HG02588 (cell line): ENCODE measurements at regions not wholly inside any gene's neighbourhood (a gene's known extent, or its start where the extent isn't known, plus 50 kb on each side); places are given as distances from the start of the nearest gene placed in this dataset.

ENCODE experiments used
- ATAC-seq: cut with Tn5 transposase; IDR thresholded peaks from one replicate; pipeline ENCODE4 v1.9.1; 2021; ENCODE audit warnings: mild to moderate bottlenecking, moderate library complexity; ENCODE audit not compliant: unreplicated experiment

DNA sequence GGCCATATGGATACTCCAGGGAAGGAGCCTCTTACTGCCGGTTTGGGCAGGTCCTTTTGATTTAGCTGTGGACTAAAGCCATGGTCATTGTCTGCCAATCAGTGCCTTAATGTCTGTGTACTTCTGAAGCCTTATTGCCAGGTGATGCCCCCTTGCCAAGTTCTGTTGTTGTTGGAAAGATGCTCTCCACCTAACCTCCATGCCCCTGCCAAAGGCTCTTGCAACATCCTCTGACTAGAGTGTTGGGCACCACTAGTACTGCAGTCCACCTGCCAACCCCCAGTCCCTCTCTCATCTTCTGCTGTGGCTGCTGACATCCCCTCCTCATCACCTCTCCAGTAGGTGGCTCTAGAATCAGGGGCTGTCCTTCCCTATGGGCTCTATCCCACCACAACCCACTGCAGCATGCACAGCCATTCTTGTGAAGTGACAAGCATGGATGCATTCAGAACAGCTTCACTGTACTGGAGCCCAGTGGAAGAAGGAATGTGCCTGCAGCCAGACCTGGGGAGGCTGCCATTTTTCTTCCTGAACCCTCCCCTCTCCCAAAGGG lies 375.3 kb upstream of the CDH5 start:
- no peak for ATAC-seq

DNA sequence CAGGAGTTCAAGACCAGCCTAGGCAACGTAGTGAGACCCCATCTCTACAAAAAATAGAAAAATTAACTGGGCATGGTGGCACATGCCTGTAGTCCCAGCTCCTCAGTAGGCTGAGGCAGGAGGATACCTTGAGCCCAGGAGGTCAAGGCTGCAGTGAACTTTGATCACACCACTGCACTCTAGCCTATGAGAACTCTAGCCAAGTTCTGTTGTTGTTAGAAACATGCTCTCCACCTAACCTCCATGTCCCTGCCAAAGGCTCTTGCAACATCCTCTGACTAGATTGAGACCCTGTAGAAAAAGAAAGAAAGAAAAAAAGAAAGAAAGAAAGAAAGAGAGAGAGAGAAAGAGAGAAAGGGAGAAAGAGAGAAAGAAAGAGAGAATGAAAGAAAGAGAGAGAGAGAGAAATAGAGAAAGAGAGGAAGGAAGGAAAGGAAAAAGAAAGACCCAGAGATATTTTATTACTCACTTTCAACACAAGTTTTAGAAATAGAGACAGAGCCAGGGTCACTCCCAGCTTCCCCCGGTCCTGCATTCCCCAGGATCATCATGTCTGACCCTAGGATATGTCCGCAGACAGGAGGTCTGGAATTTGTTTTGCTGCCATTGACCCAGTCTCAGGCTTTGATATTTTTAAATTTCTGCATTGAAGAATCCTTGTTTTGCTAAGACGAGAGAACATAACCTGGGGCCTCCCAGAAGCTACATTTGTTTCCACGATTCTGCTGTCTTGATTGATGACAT lies 376.5 kb upstream of the CDH5 start:
- no peak for ATAC-seq

DNA sequence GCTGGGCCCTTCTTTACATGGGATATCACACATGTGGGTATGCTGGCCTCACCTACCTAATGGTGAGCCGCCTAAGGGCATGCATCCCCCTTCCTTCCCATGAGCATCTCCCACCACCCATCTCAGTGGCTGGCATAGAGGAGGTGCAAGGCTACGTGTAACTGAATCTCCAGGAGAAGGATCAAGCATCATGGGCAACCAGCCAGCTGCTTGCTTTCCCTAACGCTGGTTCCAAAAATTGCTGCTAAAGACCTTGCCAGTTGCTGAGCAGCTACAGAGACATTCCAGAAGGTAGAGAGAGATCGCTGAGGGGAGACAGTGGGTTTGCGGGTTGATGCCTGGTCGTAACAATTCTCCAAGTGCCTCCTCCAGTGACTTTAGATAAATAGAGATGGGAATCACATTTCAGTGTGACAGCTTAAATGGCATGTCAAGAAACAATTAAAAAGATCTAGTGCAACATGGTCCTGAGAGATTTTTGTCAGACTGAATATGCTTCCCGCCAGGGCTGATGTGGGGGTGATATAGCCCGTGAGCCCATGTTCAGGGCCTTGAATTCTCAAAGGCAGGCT lies 378.4 kb upstream of the CDH5 start:
- ATAC-seq = no peak

DNA sequence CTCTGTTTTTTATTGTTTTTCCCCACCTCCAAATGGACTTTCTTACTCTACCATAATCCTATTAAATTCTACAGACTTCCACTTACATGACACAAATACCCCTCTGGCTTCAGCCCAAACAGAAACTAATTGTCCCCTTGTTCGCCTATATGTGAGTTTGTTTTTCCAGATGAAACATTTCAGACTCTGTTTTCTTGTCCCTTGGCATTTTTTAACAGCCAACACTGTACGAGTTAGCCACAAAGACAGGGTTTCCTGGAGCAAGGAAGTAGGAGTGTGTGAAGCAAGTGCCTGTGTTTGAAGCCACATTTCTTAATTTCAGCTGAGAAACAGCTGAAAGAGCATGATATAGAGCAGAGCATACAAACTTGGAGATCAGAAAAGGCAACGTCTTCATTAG lies 382.2 kb upstream of the CDH5 start:
- ATAC-seq = no peak

DNA sequence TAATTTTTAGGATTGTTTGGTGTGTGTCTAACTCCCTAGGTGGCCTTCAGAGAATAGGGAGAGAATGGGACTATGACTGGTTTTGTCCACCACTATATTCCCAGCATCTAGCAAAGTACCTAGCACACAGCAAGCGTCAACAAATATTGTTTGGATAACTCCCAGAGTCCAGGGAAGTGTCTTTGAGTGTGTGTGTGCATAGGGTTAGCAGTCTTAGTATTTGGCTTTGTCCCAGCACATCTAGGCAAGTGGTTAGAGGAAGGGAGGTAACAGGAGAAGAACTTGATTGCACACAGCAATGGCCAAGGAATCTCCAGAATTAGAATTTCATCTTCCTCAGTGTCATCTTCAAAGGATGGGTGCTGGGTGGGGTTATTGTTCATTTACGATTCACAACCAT lies 385.4 kb upstream of the CDH5 start:
- ATAC-seq = no peak

DNA sequence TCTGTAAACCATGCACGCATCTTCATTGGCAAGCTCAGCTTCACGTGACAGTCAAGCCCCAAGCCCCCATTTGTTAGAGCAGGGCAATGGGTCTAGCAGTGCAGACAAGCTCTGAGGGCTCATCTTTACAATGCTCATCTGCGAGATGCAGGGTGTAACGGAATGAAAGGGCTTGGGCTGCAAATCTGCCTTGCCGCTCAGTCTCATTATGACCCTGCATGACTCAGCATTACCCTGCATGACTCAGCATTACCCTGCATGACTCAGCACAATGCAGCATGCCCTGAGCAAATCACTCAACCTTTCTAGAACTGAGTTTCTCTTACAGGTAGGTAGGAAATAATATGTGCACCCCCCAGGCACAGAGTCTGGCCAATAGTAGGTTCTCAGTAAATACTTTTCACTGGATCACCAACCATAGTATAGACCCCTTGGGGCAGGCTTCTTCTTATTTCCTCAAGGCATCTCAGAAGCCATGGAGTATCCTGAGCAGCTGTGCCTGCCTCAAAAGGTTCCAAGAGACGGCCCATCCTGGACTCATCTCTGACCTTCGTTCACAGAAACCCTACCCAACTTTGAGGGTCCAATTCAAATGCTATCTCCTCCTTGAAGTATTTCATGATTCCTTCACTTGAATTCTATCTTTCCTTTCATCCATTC lies 391.3 kb upstream of the CDH5 start:
- ATAC-seq = no peak

DNA sequence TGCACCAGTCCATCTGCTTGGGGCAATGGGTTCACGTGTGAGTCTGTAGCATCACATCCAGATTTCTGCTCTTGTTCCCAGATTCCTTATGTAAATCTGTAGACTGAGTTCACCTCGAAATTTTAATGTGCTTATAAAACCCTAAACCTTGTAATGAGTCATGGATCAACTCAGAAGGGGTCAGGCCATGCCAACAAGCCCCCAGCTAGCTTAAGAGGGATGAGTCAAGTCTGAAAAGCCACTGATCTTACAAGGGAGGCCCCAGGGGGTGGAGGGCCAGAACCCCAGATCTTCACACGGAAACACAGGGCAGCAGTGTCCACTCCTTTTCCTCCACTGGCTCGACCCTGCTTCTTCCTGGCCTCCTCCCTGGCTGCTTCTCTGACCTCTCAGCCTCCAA lies 399.1 kb upstream of the CDH5 start:
- ATAC-seq = no peak

DNA sequence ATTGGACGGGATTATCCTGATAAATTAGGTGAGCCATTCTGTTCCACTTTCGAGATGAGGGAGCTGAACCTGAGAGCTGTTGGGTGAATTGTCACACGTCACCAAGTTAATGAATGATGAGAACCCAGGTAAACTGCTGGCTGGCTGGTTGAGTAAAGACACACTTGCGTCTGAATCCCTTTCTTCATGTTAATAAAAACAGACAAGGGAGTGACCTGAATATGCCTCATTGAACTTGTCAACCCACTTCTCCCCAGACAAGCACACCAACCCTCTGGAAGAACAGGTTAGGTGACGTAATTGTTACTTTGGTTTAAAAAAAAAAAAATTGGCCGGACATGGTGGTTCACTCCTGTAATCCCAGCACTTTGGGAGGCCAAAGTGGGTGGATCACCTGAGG lies 400.9 kb upstream of the CDH5 start:
- no peak for ATAC-seq

DNA sequence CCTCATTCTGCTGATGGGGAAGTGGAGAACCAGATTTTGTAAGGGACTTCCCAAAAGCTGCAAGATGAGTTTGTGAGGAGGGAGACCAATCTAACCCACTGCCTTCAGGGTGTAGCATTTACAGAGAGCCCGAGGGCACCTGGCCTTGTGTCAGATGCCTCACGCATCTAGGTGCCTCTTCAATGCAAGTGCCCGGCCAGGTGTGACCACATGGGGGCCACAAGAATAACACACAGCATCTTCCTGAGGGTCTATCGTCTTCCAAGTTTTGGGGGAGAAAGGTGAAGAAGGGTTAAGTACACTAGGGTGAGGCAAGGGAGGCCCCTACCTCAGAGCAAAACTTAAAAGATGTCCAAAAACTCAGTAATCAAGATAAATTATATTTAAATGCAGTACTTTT lies 401.7 kb upstream of the CDH5 start:
- ATAC-seq = no peak

DNA sequence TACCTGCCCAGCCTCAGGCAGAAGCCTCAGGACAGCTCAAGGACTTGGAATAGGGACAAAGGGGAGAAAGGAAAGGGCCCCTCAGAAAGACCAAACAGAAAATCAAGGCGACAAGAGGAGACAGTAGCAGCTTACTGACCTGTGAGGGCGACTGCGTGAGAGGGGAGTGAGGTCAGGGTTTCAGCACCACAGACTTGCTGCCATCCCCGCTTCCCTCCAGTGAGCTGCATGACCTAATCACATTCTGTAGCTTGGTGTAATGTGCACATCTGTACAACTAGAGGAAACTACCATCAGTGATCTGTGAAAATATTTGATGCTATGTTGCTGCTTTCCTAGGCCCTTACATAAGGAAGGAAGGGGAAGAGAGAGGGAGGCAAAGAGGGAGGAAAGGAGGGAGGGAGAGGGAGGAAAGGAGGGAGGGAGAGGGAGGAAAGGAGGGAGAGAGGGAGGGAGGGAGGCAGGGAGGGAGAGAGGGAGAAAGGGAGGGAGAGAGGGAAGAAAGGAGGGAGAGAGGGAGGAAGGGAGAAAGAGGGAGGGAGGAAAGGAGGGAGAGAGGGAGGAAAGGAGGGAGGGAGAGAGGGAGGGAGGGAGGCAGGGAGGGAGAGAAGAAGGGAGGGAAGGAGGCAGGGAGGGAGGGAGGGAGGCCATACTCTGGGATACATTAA lies 404.9 kb upstream of the CDH5 start:
- no peak for ATAC-seq

DNA sequence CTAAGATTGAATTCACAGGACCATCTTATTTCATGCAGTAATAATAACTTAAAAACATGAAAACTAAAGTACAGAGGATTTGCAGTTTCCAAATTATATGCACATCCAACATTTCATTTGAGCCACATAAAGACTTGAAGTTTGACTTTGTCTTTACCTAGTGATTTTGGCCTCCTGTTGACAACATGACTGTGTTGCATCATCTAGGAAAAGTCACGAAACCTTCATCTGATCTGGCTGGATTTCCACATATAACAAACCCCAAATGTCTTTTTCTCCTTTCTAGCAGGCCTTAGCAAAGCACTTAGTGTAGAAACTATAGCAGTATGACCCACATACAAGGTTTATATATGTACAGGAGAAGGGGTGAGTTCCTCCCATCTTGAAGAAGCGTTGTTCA lies 406.5 kb upstream of the CDH5 start:
- ATAC-seq = no peak

DNA sequence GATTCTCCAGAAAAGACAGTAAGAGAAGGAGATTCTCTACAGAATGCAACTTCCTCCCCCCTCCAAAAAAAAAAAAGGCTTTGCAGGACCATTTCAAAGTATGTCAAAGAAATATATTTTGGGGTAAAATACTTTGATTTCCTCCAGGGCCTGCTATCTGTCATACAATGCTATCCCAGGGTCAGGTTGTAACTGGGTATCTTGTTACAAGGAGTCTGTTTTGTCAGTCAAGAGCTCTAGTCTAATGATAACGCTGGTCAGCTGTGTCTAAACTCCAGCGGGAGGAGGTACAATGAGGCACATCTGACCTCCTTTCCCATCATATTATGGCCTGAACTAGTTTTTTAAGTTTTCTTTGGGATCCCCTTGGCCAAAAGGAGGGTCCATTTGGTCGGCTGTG lies 408.4 kb upstream of the CDH5 start:
- no peak for ATAC-seq

DNA sequence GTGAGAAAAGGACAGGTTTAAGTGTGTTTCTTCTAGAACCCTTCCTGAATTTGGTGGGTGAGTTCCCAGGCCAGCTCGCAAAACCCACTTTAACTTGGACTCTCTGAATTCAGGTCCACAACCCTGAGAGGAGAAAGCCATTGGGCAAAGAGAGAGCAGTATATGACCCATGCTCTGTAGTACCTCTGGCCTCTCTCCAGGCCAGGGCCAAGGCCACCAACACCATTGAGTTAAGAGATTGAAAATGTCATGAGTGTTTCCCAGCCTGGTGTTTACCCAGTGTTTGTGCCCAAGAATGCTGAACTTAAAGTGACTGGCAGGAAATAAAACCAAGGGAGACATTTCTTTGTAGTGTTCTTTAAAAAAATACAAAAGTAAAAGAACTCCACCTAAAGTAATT lies 410.4 kb upstream of the CDH5 start:
- ATAC-seq = no peak

DNA sequence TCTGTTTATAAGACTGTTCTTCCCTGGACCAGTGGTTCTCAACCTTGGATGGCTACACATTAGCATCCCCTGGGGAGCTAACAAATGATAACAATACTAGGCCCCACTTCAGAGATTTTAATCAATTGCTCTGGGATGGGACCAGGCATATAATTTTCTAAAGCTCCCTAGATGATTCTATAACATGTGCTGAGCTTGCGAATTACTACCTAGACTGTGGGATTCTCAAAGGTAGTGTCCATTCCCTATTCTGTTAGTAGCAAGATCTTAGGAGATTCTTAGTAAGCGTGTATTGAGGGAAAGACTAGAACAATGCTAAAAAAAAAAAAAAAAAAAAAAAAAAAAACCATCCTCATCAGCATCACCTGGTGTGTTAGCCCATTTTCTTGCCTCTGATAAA lies 412.0 kb upstream of the CDH5 start:
- ATAC-seq = no peak

DNA sequence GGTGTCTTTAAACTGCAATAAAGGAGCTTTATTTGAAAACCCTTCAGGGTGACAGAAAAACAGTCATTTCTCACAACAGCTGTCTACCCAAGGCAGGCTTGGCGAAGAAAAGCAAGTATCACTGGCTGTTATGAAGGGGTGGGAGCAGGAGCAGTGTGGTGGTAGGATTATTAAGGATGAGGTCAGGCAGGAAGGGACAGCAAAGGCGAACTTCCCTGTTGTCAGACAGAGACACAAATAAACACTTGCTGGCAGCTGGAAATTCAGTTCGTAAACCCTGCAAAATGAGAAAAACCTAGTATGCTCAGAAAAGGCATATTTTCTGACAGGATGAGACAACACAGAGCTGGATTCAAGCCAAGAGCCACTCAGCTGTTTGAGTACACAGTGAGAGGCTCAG lies 416.3 kb upstream of the CDH5 start:
- ATAC-seq = no peak

DNA sequence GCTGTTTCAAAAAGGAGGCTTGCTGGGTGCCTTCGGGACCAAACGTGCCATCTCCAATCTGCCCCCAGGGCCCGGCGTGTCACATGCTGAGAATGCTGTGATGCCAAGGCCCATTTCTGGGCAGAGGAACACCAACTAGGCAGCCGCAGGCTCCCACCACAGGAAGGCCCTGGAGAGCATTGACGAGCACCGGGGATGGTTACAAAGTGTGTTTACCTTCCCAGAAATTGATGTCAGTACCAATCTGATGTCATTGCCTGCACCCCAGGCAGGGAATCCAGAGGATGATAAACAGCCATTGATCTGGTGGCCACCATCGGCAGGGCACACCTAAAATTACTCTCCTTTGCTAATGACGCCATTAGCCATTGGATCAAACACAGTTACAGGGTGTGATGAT lies 418.1 kb upstream of the CDH5 start:
- ATAC-seq = no peak

DNA sequence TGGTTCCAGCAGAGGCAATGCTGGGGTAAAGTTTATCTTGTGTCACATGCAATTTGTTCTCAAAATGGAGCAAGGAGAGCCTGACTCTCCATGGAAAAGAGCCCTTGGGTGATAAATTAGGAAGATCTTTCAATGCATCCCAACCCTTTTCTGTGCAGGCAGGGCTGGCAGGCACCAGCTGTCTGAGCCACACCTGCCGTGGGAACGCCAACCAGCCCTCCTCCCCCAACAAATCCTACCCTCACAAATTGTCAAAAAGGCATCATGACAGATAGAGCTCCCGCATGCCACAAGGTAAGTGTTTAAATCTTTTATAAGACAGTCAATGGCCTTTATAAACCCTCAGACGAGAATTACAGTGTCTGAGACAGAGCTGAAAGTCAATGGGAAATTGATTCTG lies 418.5 kb upstream of the CDH5 start:
- no peak for ATAC-seq

DNA sequence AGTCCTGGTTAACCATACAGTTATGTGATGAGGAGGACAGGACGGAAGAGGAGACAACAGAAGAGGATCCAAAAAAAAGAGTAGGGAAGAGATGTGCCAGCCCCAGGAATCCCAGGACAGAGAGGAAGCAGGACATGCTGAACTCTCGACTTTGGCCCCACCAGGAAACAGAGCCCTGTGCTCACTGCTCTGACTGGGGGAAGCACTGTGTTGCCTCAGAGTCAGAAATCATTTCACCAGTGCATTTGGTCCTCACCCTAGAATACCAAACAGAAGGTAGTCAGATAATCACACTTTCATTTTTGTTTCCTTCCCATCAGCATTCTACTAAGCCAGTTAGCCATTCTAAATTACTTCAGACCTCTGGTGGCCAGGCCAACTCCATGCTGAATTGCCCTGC lies 421.0 kb upstream of the CDH5 start:
- ATAC-seq = no peak

DNA sequence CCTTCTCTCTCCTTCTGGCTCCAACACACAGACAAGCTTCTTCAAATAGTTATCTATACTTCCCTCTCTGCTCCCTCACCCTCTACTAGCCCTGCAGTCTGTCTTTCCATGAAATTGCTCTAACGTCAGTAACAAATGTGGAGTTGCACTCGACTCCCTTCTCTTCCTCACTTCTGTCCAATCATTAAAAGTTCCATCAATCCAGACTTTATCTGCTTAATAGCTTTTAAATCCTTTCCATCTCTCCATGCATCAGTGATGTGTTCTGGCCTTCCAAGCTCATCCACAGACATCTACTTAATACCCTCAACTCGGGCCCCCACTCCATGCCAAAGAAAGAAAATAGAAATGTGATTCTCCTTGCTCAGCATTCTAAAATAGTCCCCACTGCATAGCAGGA lies 422.1 kb upstream of the CDH5 start:
- no peak for ATAC-seq

DNA sequence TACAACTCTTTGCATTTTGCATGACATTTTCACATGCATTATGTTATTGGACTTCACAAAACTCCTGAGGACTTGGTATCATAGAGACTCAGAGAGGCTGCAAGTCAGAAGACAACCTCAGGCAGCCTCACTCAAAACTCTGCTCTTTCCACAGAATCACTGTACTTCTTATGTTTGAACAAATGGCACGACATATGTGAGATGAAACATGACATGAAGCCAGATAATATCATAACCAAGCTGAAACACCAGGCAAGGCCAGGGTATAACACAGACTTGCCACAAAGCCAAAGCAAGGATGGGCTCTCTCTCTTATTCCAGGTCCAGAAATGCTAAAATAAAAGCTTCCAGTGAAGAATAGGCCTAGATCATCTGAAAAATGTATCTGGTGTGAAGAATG lies 425.8 kb upstream of the CDH5 start:
- no peak for ATAC-seq

DNA sequence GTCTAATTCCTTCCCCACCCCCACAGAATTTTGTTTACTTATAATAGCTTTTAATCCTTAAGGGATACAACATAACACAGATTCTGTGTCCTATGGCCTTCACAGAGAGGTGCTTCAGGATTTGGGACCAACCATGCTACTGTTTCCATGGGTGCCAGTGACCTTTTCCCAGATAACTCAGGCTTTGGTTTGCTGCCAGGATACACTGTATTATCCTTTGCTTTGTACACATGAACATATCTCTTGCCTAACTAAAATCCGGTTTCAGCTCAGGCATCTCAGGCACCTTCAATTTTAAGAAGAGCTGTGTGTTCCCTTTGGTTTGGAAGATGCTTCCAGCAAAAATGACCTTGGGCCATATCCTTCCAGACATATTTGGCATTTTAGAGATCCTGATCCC lies 428.4 kb upstream of the CDH5 start:
- no peak for ATAC-seq

DNA sequence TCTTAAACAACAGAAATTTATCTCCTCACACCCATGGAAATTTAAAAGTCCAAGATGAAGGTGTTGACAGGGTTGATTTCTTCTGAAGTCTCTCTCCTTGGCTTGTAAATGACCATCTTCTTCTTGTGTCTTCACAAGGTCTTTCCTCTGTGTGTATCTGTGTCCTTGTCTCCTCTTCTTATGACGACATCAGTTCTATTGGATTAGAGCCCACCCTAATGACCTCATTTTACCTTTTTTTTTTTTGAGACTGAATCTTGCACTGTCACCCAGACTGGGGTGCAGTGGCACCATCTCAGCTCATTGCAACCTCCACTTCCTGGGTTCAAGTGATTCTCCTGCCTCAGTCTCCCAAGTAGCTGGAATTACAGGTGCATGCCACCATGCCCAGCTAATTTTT lies 429.0 kb upstream of the CDH5 start:
- ATAC-seq = no peak
